CD4-positive, alpha-beta T cell treated with Interleukin-4 for 1 hour (primary cell): ENCODE measurements at regions not wholly inside any gene's neighbourhood (a gene's known extent, or its start where the extent isn't known, plus 50 kb on each side); places are given as distances from the start of the nearest gene placed in this dataset.
"Not testable (repeated sequence)": the region's sequence is repeated elsewhere in the genome, so short reads cannot be mapped to it uniquely, and the experiment has no call there.

ENCODE experiments used
- DNase-seq, 2 donors: peaks; one replicate each; pipeline ENCODE4 v3.0.0-alpha.2; 2020 to 2022

DNA sequence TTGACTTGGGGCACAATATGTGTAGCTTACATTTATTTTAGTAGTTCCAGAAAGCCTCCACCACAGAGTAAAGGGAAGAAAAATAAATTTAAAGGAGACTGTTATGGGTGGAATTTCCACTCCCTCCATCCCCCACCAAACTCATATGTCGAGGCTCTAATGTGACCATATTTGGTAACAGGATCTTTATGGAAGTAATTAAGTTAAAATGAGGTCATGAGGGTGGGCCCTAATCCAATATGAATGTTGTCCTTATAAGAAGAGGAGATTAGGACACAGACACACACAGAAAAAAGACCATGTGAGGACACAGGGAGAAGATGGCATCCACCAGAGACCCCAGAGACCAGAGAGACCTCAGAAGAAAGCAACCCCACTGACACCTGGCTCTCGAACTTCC, 189.7 kb downstream of the EDN1 start:
- no peak for DNase-seq

GRCh38 chr6:12480379-12480778, 190.2 kb downstream of the EDN1 start:
- no peak for DNase-seq

DNA sequence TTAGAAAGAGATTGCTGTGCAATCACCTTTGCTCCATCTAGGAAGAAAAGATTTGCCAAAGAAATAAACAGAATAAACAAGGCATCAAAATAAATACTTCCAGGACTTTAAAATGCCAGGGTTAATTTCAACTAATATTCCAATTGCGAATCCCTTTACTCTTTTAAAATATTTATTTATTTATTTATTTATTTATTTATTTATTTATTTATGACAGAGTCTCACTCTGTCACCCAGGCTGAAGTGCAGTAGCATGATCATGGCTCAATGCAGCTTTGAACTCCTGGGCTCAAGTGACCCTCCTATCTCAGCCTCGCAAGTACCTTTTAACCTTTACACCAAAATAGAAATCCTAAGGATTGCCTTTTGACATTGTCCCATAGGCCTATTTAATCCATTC, 191.1 kb downstream of the EDN1 start:
- DNase-seq = no peak

DNA sequence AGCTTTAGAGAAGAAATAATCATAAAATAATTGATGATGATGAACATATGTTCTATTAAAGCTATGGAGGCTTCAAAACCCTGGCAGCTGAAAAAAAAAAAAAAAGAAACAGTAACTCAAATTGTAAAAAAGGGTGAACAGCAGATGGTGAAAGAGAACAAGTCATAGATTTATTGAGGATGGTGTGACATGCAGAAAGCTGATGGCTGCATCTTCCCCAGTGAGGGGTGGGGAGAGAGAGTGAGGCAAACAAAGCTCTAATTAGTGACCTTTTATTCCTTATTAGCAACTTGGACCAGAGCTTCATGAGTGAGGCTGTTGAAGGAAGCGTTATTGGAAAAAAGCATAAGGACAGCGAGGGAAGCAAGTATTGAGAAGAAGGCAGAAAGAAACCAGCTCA, 191.7 kb downstream of the EDN1 start:
- DNase-seq = no peak

- no peak for DNase-seq
Observed at GRCh38 chr6:12482386-12483375, 192.5 kb downstream of the EDN1 start.

- no peak for DNase-seq
Observed at GRCh38 chr6:12483712-12484111, 193.6 kb downstream of the EDN1 start.

GRCh38 chr6:12484519-12484918, 194.4 kb downstream of the EDN1 start:
- no peak for DNase-seq

- no peak for DNase-seq
Observed at GRCh38 chr6:12485226-12485764, 195.1 kb downstream of the EDN1 start.

DNA sequence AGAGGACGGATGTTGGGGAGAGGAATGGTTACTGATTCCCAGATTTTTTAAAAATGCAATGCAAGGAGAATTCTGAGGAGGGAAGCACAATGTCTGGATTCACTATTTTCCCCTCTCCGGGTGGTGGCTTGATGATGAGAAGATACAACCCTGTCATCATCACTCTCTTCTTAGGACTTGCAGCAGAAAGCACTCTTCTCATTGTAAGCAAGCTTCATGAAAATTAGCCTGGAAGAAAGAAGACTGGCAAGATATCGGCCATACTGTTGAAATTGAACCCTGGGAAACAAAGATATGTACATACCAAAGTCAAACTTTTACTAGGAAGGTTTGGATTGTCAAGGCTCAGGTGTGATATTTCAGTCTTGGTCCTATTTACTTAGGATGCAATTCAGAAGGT, 195.7 kb downstream of the EDN1 start:
- no peak for DNase-seq

DNA sequence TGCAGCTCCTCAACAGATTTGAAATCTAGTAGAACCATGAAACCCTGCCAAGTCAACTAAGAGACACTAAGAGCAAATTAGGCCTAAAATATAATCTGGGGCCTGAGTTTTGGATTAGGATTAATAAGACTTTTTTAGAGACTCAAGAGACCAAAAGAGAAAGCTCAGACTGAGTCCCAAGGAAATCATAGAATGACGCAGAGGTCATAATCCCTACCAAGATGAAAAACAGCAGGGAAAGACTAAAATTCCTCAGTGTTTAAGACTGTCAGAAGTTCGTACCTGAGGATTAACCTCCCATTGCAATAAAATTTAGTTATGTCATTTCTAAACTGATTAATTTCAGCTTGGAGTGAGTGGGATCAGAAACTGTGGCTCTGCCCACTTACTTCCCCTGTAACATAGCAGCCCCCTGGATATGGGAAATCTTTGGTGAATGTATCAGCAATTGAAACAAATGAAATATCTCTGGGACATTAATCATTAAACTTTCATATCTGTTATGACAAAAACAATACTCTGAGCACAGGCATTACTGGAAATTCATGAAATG, 200.3 kb downstream of the EDN1 start:
- DNase-seq = no peak

GRCh38 chr6:12490904-12491571, 200.9 kb downstream of the EDN1 start:
- no peak for DNase-seq

- not testable (repeated sequence) for DNase-seq
Observed at GRCh38 chr6:12492929-12493328, 202.8 kb downstream of the EDN1 start.

DNA sequence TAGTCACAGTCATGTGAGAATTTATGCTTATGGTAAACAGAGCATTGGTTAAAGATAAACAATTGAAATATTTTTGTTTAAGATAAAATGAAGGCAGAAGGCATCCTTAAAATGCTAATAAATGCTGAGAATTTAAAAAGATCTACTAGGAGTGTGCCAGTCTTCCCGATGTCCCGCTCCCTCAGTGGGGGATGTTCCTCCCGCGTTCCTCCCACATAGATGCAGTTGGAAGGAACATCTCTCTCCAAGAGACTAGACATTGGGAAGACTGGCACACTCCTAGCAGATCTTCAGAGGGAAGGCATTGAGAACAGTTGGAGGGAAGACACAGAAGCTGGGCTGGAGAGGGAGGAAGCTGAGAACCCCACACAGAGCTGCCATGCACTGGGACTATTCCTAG, 203.3 kb downstream of the EDN1 start:
- DNase-seq = no peak

- DNase-seq = no peak
Observed at GRCh38 chr6:12494161-12494560, 204.0 kb downstream of the EDN1 start.

- DNase-seq = no peak
Observed at GRCh38 chr6:12501990-12502389, 211.8 kb downstream of the EDN1 start.

- DNase-seq = no peak
Observed at GRCh38 chr6:12504325-12504966, 212.1 kb upstream of the PHACTR1 start.

DNA sequence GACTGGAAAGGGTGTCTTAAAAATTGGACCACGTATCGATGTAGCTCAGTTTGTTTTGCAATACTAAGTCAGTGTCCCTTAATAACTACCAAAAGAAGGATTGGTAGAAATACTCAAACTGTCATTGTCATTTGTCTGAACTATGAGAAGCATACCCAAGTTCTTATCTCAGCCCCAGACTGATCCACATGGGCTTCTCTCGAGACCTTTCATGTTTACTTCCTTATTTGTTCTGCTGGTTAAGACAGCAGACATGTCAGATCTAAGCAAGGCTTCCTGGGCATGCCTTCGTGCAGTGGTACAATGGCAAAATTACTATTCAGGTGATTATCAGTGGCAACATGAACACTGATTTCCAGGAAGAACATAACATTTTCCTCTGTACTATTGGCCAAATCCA, 211.1 kb upstream of the PHACTR1 start:
- DNase-seq = no peak

DNA sequence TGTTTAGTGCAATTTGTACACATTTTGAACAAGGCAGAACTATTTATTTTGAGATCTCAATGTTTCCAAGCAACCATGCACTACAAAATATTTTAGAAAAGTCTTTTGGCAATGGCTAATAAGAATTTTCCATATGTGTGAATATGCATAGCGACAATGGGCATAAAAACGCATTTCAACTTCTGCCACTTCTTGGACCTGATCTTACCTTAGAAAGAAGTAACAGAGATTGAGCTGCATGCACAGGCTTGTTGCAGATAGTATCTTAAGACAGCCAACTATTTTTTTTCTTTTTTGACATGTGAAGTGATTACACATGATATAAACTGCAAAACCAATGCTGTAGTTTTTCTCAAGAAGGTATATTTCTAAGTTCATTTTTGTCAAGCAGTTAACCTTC, 210.4 kb upstream of the PHACTR1 start:
- no peak for DNase-seq

- no peak for DNase-seq
Observed at GRCh38 chr6:12507636-12508035, 208.9 kb upstream of the PHACTR1 start.

- no peak for DNase-seq
Observed at GRCh38 chr6:12508553-12508952, 208.0 kb upstream of the PHACTR1 start.

- DNase-seq = no peak
Observed at GRCh38 chr6:12509060-12509459, 207.5 kb upstream of the PHACTR1 start.

- DNase-seq = no peak
Observed at GRCh38 chr6:12516070-12516469, 200.5 kb upstream of the PHACTR1 start.

- DNase-seq = no peak
Observed at GRCh38 chr6:12522347-12522746, 194.2 kb upstream of the PHACTR1 start.
